GM21447 (cell line): ENCODE measurements at regions not wholly inside any gene's neighbourhood (a gene's known extent, or its start where the extent isn't known, plus 50 kb on each side); places are given as distances from the start of the nearest gene placed in this dataset.

Source experiments
- ATAC-seq: cut with Tn5 transposase; IDR thresholded peaks from one replicate; pipeline ENCODE4 v1.9.1; 2021; ENCODE audit not compliant: unreplicated experiment

- no peak for ATAC-seq
These were observed 216.9 kb downstream of the C9orf50 start for GRCh38 chr9:129403779-129404620.

- ATAC-seq: no peak
These were observed 217.7 kb downstream of the C9orf50 start for GRCh38 chr9:129402931-129403778.

GRCh38 chr9:129402371-129402739, 218.5 kb downstream of the C9orf50 start:
- ATAC-seq: no peak

- ATAC-seq: no peak
These were observed 219.1 kb downstream of the C9orf50 start for GRCh38 chr9:129401623-129402370.

GRCh38 chr9:129400971-129401622, 219.8 kb downstream of the C9orf50 start:
- no peak for ATAC-seq

- no peak for ATAC-seq
These were observed 220.6 kb downstream of the C9orf50 start for GRCh38 chr9:129400001-129400970.

- ATAC-seq: no peak
These were observed 221.3 kb downstream of the C9orf50 start for GRCh38 chr9:129399634-129399990.

GRCh38 chr9:129398961-129399633, 221.0 kb upstream of the IER5L start:
- no peak for ATAC-seq

- ATAC-seq: no peak
These were observed 220.3 kb upstream of the IER5L start for GRCh38 chr9:129398101-129398960.

- ATAC-seq: no peak
These were observed 219.3 kb upstream of the IER5L start for GRCh38 chr9:129397335-129397734.

GRCh38 chr9:129396365-129396708, 218.3 kb upstream of the IER5L start:
- no peak for ATAC-seq

GRCh38 chr9:129395633-129396364, 217.7 kb upstream of the IER5L start:
- ATAC-seq: no peak

- no peak for ATAC-seq
These were observed 216.8 kb upstream of the IER5L start for GRCh38 chr9:129394886-129395279.

- ATAC-seq: no peak
These were observed 216.2 kb upstream of the IER5L start for GRCh38 chr9:129394061-129394885.

GRCh38 chr9:129393064-129393463, 215.0 kb upstream of the IER5L start:
- no peak for ATAC-seq

- ATAC-seq: no peak
These were observed 214.1 kb upstream of the IER5L start for GRCh38 chr9:129392093-129392541.

- ATAC-seq: no peak
These were observed 213.2 kb upstream of the IER5L start for GRCh38 chr9:129391221-129391661.
